T47D (cell line): ENCODE measurements at regions not wholly inside any gene's neighbourhood (a gene's known extent, or its start where the extent isn't known, plus 50 kb on each side); places are given as distances from the start of the nearest gene placed in this dataset.
"Not testable (repeated sequence)": the region's sequence is repeated elsewhere in the genome, so short reads cannot be mapped to it uniquely, and the experiment has no call there.

Experiments
- DNase-seq, 2 experiments: peaks; one replicate each; pipeline versions ENCODE4 v3.0.0 to v3.0.0-alpha.2; 2011 to 2012; ENCODE audit warnings: low read depth in 1 of 2, low spot score in 1 of 2
- JUND ChIP-seq: IDR thresholded peaks from 2 replicates; pipeline ENCODE4 v1.6.1; 2012; ENCODE audit warnings: low read depth
- in situ Hi-C: cut with HindIII; loops from 2 replicates; pipeline ENCODE4 v1.10.0; 2016; ENCODE audit warnings: low sequenced_read_pairs, low pct_unique_long_range_greater_than_20kb

DNA sequence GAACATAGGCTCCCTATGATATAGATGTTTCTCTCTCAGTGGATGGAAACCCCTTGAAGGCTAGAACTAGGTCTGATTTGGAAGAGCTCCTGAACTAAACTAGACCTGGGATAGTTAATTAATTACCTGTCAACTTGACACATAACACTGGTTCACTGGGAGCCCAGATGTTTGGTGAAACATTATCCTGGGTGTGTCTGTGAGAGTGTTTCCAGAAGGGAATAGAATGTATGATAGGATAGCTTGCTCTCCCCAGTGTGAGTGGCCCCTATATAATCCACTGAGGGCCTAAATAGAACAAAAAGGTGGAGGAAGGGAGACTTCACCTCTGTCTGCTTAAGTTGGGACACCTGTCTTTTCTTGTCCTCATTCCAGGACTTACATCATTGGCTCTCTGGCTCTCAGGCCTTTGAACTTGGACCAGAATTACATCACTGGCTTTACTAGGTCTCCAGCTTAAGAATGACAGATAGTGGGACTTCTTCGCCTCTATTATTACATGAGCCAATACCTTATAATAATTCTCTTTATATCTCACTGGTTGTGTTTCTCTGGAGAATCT is 194.1 kb downstream of the KTN1 start:
- in situ Hi-C loops: no loop called here
- DNase-seq: no peak
- TF ChIP-seq JUND: no peak

- in situ Hi-C loops: no loop called here
- no peak for TF ChIP-seq JUND
- DNase-seq: no peak
Measured at GRCh38 chr14:55777877-55778276, 197.9 kb downstream of the KTN1 start.

DNA sequence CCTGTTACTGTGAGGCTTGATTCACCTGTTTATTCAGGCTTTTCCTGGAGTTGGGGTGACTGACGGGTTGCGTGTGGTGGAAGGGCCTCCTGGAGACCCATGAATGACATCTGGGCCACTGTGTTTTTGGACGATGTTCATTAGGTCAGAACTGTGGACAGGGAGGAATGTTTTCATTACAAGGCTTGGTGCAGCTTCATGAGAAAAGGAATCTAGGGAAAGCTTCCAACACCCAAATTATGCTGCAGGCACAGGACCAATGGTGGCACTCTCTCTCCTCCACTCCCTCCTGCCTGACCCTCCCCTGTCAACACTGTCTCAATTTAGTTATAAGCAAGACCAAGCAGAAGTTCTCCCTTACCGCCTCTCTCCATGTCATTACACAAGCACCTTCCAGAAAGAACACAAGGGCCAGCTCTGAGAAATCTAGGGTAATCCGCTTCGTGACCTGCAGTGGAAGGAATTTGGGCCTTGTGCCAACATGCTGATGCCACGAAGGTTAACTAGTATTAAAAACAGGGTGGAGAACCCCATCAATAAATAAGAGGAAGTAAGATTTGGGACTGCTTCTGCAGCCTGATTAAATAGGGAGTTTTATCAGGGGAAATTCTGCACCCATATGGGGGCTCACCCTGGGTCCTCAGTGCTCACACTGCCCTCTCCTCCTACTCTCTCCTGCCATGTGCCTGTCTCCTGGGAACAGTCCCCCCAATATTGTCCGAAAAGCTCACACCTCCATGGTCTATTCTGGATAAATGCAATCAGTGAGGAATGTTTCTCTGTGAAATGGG is 200.3 kb downstream of the KTN1 start:
- in situ Hi-C loops: no loop called here

GRCh38 chr14:55781046-55781445 is 201.0 kb downstream of the KTN1 start:
- DNase-seq: no peak
- no peak for TF ChIP-seq JUND
- in situ Hi-C loops: no loop called here

More for the DNA sequence above, 200.3 kb downstream of the KTN1 start:
- peak in 1 of 2 experiments; percentile 29 for DNase-seq
- TF ChIP-seq JUND: no peak

DNA sequence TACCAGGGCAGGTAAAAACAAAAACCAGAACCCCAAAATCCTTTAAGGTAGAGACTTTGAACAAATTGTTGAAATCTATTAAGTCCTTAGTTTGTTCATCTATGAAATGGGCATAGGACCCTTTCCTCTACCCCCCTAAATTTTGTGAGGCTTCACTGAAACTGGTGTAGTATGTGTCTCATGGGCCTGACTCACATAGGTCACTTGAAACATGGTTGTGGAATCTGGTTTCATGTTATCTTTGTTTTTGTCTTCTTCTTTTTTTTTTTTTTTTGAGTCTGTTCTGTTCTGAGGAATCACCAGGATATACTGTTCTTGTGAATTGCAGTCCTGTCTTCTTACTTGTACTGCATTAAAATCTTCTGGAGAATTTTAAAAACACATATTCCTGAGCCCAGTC is 202.2 kb downstream of the KTN1 start:
- no peak for DNase-seq
- no peak for TF ChIP-seq JUND
- in situ Hi-C loops: no loop called here

- peak in 1 of 2 experiments; percentile 73 for DNase-seq
- in situ Hi-C loops: no loop called here
- TF ChIP-seq JUND: no peak
Measured at GRCh38 chr14:55789406-55789805, 209.4 kb downstream of the KTN1 start.

DNA sequence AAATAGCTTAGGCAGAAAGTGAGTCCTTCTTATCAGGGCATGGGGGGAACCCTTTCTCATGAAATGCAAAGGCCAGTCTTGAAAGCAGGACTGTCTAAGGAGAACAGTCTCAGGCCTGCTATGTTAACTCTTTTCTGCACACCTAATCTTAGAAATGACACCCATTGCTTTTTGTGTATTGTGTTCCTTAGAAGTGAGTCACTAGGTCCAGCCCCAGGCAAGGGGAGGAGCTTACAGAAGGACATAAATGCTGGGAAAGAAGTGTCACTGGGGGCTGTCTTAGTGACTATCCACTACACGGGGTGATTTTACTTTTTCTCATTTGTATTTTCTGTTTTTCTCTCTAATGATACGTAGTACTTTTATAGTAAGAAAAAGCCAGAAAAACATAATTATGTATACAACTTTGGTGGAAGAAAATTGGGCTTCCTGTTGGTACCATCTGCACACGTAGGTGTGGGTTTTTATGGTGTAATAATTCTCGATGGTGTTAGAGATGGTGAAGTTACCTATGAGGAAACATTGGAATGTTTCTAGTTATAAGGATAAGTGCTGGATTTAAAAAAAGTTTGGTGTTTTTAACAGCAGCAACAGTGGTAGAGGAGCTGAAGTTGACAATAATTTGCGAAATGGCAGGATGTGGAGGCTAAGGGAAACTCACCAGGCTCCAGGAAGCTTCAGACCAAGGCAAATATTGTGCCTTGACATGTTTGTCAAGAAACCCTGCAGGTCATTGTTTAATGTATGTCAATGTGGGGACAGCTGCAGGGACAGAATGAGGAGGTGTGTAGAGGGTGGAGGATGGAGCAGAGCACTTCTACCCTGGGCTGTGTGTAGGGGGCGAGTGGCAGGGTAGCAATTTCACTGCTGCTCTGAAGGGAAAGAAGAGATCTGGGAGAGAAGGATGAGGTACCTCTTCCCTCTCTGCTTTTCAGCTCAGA is 214.9 kb downstream of the KTN1 start:
- in situ Hi-C loops: no loop called here
- no peak for TF ChIP-seq JUND
- DNase-seq: peak in 1 of 2 experiments; percentile 62

GRCh38 chr14:55796513-55796912 is 216.5 kb downstream of the KTN1 start:
- DNase-seq, in situ Hi-C loops: not testable (repeated sequence)

- in situ Hi-C loops: no loop called here
- TF ChIP-seq JUND: no peak
- no peak for DNase-seq
Measured at GRCh38 chr14:55798406-55798805, 218.4 kb downstream of the KTN1 start.

DNA sequence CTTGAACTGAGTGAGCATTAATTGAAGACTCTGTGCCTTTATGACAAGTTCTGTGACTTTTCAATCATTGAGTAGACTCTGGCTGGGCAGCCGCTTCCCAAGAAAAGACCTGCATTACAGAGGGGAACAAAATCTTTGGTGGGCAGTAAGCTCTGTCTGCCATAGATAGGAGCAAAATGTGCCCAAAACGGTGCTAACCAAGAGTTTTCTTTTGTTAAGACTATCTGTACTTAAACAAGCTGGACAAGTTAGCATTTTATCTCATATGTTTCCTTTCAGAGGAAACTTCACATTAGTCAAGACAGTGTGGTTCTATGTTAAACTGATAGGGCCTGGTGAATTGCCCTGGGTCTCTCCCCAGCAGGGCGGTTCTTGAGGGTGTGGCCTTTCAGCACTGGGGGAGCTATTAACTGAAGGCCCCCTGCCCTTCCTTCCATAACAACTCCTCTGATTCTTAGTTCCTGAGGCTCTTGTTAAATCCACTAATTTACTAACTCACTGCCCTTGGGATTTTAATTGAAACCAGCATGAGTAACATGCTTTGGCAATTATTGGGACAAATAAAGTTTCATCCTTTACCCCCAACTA is 219.6 kb downstream of the KTN1 start:
- TF ChIP-seq JUND: no peak
- in situ Hi-C loops: no loop called here
- DNase-seq: no peak

GRCh38 chr14:55800156-55800785 is 220.3 kb downstream of the KTN1 start:
- in situ Hi-C loops: no loop called here
- no peak for DNase-seq

GRCh38 chr14:55801121-55801520 is 221.1 kb downstream of the KTN1 start:
- DNase-seq: no peak
- in situ Hi-C loops: no loop called here
- no peak for TF ChIP-seq JUND

More at GRCh38 chr14:55800156-55800785, 220.3 kb downstream of the KTN1 start:
- no peak for TF ChIP-seq JUND
